Stimulated activated naive B cell treated with anti-CD40 and anti-IgM and Interleukin-4, amounts not matched to agents 10 μg/mL and 1 μg/mL and 100 μg/mL, for 72 hours (primary cell): ENCODE measurements at regions not wholly inside any gene's neighbourhood (a gene's known extent, or its start where the extent isn't known, plus 50 kb on each side); places are given as distances from the start of the nearest gene placed in this dataset.

Source experiments
- ATAC-seq, 2 donors: fragments of 150-1000 bp; cut with Tn5 transposase; replicated peaks; 2 replicates each; pipeline ENCODE4 v1.10.0; 2021; ENCODE audit warnings: moderate library complexity in 1 of 2
- DNase-seq: peaks from one replicate; pipeline ENCODE4 v3.0.0; 2021
- H3K27ac Mint-ChIP-seq: one replicate; pipeline ENCODE4 v1.8.0; 2022; ENCODE audit warnings: mild to moderate bottlenecking, mixed read lengths
- H3K27me3 Mint-ChIP-seq, 2 donors: one replicate each; pipeline ENCODE4 v1.8.0; 2022; ENCODE audit warnings: mixed read lengths in 2 of 2
- H3K36me3 Mint-ChIP-seq, 2 donors: one replicate each; pipeline ENCODE4 v1.8.0; 2022; ENCODE audit warnings: mixed read lengths in 2 of 2, mild to moderate bottlenecking in 1 of 2
- H3K4me1 Mint-ChIP-seq, 2 donors: one replicate each; pipeline ENCODE4 v1.8.0; 2022; ENCODE audit warnings: mixed read lengths in 2 of 2, mild to moderate bottlenecking in 1 of 2
- H3K4me3 Mint-ChIP-seq, 2 donors: one replicate each; pipeline ENCODE4 v1.8.0; 2022; ENCODE audit warnings: mild to moderate bottlenecking in 2 of 2, mixed read lengths in 2 of 2, moderate library complexity in 1 of 2
- H3K9me3 Mint-ChIP-seq, 2 donors: one replicate each; pipeline ENCODE4 v1.8.0; 2022; ENCODE audit warnings: mixed read lengths in 2 of 2, mild to moderate bottlenecking in 1 of 2

- Mint-ChIP-seq H3K27ac (no peak overlapping the region), H3K27me3 (peaks cover 9 to 18% of the 10 kb centered on the region in 2 donors), H3K4me1 (no peaks in the 10 kb centered on the region), H3K4me3 (no peak overlapping the region), H3K9me3 (peaks cover 0 to 6% of the 10 kb centered on the region in 2 donors), H3K36me3 (no peaks in the 10 kb centered on the region)
- ATAC-seq = no peak
- DNase-seq = no peak
Measured at GRCh38 chr2:236739663-236740062, 170.0 kb downstream of the ACKR3 start.

DNA sequence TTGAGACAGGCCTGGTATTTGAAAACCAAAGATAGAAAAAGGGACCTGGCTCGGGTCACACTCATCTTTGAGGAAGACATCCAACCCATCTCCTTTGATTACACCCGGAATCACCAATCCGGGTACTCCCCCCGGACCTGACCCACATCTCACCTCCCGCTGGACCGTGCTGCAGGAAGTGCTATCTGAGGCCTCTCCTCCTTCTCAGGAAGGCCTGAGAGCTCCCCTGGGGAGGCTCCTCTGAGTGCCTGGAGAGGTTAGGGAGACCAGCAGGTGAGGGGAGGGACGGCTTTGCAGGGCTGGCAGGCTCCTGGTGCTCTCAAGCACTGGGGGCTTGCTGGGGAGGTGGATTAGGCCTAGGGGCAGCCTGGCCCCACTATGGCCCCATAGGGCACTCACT, 170.9 kb downstream of the ACKR3 start:
- Mint-ChIP-seq H3K36me3 (no peaks in the 10 kb centered on the region), H3K4me3 (no peak overlapping the region), H3K4me1 (no peaks in the 10 kb centered on the region), H3K27ac (no peak overlapping the region), H3K9me3 (peaks cover 0 to 6% of the 10 kb centered on the region in 2 donors), H3K27me3 (peaks cover 9 to 18% of the 10 kb centered on the region in 2 donors)
- ATAC-seq (no peak), DNase-seq (no peak)

GRCh38 chr2:236743039-236743920, 173.7 kb downstream of the ACKR3 start:
- Mint-ChIP-seq H3K9me3 (peaks cover 0 to 6% of the 10 kb centered on the region in 2 donors), H3K4me1 (no peaks in the 10 kb centered on the region), H3K36me3 (no peaks in the 10 kb centered on the region), H3K27ac (no peak overlapping the region), H3K4me3 (no peak overlapping the region), H3K27me3 (peaks cover 13 to 17% of the 10 kb centered on the region in 2 donors)
- DNase-seq (no peak), ATAC-seq (no peak)

DNA sequence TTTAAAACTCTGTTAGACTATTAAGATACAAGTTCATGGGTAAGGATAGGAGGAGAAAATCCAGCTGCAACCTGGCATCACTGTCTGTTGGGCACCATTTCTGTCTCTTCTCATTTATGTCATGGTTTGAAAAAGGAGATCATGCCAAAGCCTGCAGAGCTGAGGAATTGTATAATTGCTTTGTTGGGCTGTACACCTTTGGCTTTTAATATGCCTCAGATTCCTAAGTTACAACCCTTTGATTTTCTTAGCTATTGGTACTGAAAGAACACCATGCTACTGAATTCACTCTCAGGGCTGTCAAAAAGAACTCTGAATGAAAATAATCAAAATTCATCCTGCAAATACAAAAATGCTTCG, 174.3 kb downstream of the ACKR3 start:
- Mint-ChIP-seq H3K36me3 (no peaks in the 10 kb centered on the region), H3K4me1 (no peaks in the 10 kb centered on the region), H3K27me3 (peaks cover 7 to 17% of the 10 kb centered on the region in 2 donors), H3K9me3 (peaks cover 0 to under 1% of the 10 kb centered on the region in 2 donors), H3K4me3 (no peak overlapping the region), H3K27ac (no peak overlapping the region)
- ATAC-seq (no peak), DNase-seq (no peak)

DNA sequence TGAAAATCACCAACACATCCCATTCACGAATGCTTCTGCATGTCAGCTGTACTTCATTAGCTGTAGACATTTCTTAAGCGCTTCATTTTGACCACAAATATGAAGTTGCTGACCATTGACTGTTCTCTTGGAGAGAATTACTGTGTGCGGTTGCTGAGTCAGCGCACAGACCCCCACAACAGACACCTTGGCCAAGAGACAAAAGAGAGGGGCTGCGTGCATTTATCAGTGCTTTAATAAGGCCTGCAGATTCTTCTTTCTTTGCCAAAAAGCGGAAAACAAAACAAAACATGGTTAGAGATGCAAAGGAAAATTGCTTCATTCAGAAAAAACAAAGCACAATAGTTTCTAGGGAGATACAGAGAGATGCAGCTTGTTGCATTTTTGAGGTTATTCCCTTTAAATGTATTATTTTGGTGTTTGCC, 174.7 kb downstream of the ACKR3 start:
- peaks cover 6 to 17% of the 10 kb centered on the region in 2 donors for H3K27me3 Mint-ChIP-seq
- H3K9me3 Mint-ChIP-seq = no peaks in the 10 kb centered on the region
- DNase-seq (no peak), ATAC-seq (no peak)
- no peaks in the 10 kb centered on the region for H3K36me3 Mint-ChIP-seq
- H3K4me3 Mint-ChIP-seq = no peak overlapping the region
- no peaks in the 10 kb centered on the region for H3K4me1 Mint-ChIP-seq
- no peak overlapping the region for H3K27ac Mint-ChIP-seq

GRCh38 chr2:236744716-236745115, 175.1 kb downstream of the ACKR3 start:
- Mint-ChIP-seq H3K4me1 (no peaks in the 10 kb centered on the region), H3K36me3 (no peaks in the 10 kb centered on the region), H3K9me3 (no peaks in the 10 kb centered on the region), H3K27ac (no peak overlapping the region), H3K4me3 (no peak overlapping the region), H3K27me3 (peaks cover 11 to 16% of the 10 kb centered on the region in 2 donors)
- no peak for DNase-seq
- ATAC-seq = no peak

GRCh38 chr2:236745420-236746210, 176.0 kb downstream of the ACKR3 start:
- no peak overlapping the region for H3K4me3 Mint-ChIP-seq
- no peaks in the 10 kb centered on the region for H3K4me1 Mint-ChIP-seq
- peaks cover 11% of the 10 kb centered on the region in 2 donors for H3K27me3 Mint-ChIP-seq
- H3K9me3 Mint-ChIP-seq = no peaks in the 10 kb centered on the region
- no peak for ATAC-seq
- no peak overlapping the region for H3K27ac Mint-ChIP-seq
- no peaks in the 10 kb centered on the region for H3K36me3 Mint-ChIP-seq
- no peak for DNase-seq

GRCh38 chr2:236746833-236747232, 177.2 kb downstream of the ACKR3 start:
- Mint-ChIP-seq H3K36me3 (no peaks in the 10 kb centered on the region), H3K27me3 (peaks cover 11% of the 10 kb centered on the region in 2 donors), H3K9me3 (no peaks in the 10 kb centered on the region), H3K4me3 (no peak overlapping the region), H3K4me1 (no peaks in the 10 kb centered on the region), H3K27ac (no peak overlapping the region)
- DNase-seq (no peak), ATAC-seq (no peak)

DNA sequence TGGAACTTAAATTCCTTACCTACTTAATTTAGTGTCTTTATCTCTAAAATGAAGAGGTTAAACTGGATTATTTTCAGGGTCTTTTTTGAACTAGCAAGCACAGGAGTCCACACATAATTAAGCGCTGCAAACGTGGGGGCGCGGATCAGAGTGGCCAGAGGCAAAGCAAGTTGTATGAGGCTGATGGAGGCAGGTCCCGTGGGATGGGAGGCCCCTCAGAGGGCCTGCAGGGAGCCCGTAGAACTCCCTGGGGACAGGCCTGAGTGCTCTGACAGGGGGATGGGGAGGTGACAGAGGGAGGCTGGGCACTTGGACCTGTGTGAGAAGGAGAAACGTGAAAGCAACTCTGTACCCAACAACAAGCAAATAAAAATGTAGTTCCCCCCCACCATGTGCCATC, 177.8 kb downstream of the ACKR3 start:
- Mint-ChIP-seq H3K4me1 (no peaks in the 10 kb centered on the region), H3K27ac (no peak overlapping the region), H3K4me3 (no peak overlapping the region), H3K9me3 (no peaks in the 10 kb centered on the region), H3K36me3 (no peaks in the 10 kb centered on the region), H3K27me3 (peaks cover 11% of the 10 kb centered on the region in 2 donors)
- DNase-seq (no peak), ATAC-seq (no peak)

DNA sequence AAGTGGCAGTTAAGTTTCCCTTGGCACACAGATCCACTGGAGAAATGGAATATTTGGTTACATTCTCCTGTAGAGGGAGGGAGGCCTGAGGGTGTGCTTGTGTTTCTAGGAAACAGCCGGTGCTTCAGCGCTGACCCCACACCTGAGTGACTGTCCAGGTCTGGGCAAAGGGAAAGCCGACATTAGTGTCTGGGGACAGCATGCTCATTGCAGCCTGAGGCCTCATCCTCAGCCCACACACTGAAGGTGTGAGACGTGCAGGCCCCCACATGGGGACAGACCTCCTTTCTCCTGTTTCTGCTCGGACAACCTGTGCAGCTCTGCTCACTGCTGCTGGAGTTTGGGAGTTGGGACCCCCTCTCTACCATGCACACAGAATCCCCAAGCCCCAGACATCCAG, 178.3 kb downstream of the ACKR3 start:
- peaks cover 11% of the 10 kb centered on the region in 2 donors for H3K27me3 Mint-ChIP-seq
- DNase-seq (no peak), ATAC-seq (no peak)
- no peak overlapping the region for H3K4me3 Mint-ChIP-seq
- H3K9me3 Mint-ChIP-seq = no peaks in the 10 kb centered on the region
- no peaks in the 10 kb centered on the region for H3K36me3 Mint-ChIP-seq
- H3K27ac Mint-ChIP-seq = no peak overlapping the region
- H3K4me1 Mint-ChIP-seq = peaks cover 0 to 4% of the 10 kb centered on the region in 2 donors

GRCh38 chr2:236748385-236748784, 178.8 kb downstream of the ACKR3 start:
- Mint-ChIP-seq H3K4me1 (peaks cover 0 to 8% of the 10 kb centered on the region in 2 donors), H3K9me3 (no peaks in the 10 kb centered on the region), H3K4me3 (no peak overlapping the region), H3K27me3 (peaks cover 11% of the 10 kb centered on the region in 2 donors), H3K27ac (no peak overlapping the region), H3K36me3 (no peaks in the 10 kb centered on the region)
- ATAC-seq (no peak), DNase-seq (no peak)

- H3K4me1 Mint-ChIP-seq = peaks cover 2 to 12% of the 10 kb centered on the region in 2 donors
- no peak overlapping the region for H3K4me3 Mint-ChIP-seq
- peaks cover 11% of the 10 kb centered on the region in 2 donors for H3K27me3 Mint-ChIP-seq
- H3K27ac Mint-ChIP-seq = no peak overlapping the region
- no peaks in the 10 kb centered on the region for H3K36me3 Mint-ChIP-seq
- DNase-seq = no peak
- ATAC-seq = no peak
- no peaks in the 10 kb centered on the region for H3K9me3 Mint-ChIP-seq
Measured at GRCh38 chr2:236748801-236749200, 179.2 kb downstream of the ACKR3 start.

GRCh38 chr2:236749346-236749745, 179.7 kb downstream of the ACKR3 start:
- ATAC-seq = no peak
- no peaks in the 10 kb centered on the region for H3K36me3 Mint-ChIP-seq
- no peaks in the 10 kb centered on the region for H3K9me3 Mint-ChIP-seq
- H3K4me3 Mint-ChIP-seq = no peak overlapping the region
- DNase-seq = no peak
- peaks cover 8 to 11% of the 10 kb centered on the region in 2 donors for H3K27me3 Mint-ChIP-seq
- peaks cover 4 to 12% of the 10 kb centered on the region in 2 donors for H3K4me1 Mint-ChIP-seq
- no peak overlapping the region for H3K27ac Mint-ChIP-seq

- no peak for ATAC-seq
- Mint-ChIP-seq H3K4me1 (peaks cover 4 to 12% of the 10 kb centered on the region in 2 donors), H3K9me3 (no peaks in the 10 kb centered on the region), H3K27me3 (peaks cover 5 to 11% of the 10 kb centered on the region in 2 donors), H3K36me3 (no peaks in the 10 kb centered on the region), H3K27ac (no peak overlapping the region), H3K4me3 (no peak overlapping the region)
- no peak for DNase-seq
Measured at GRCh38 chr2:236752096-236752495, 182.5 kb downstream of the ACKR3 start.
